Activated T-cell treated with anti-CD3 and anti-CD28 coated beads, Interleukin-2, amount 50 U/mL, for 72 hours (primary cell): ENCODE measurements at regions not wholly inside any gene's neighbourhood (a gene's known extent, or its start where the extent isn't known, plus 50 kb on each side); places are given as distances from the start of the nearest gene placed in this dataset.
"Not testable (repeated sequence)": the region's sequence is repeated elsewhere in the genome, so short reads cannot be mapped to it uniquely, and the experiment has no call there.

Experiments used
- ATAC-seq, 2 donors: fragments of 150-1000 bp; cut with Tn5 transposase; replicated peaks in 1 of 2; 2 replicates each; pipeline ENCODE4 v1.10.0; 2021; ENCODE audit warnings: moderate library complexity in 2 of 2, mild to moderate bottlenecking in 1 of 2
- DNase-seq, 2 donors: peaks; one replicate each; pipeline ENCODE4 v3.0.0; 2021 to 2022; ENCODE audit warnings: mixed read lengths in 1 of 2
- H3K27ac Mint-ChIP-seq: one replicate; pipeline ENCODE4 v1.8.0; 2022; ENCODE audit warnings: mild to moderate bottlenecking, moderate library complexity, mixed read lengths
- H3K27me3 Mint-ChIP-seq: one replicate; pipeline ENCODE4 v1.8.0; 2022; ENCODE audit warnings: low read depth, mixed read lengths
- H3K36me3 Mint-ChIP-seq, 2 donors: one replicate each; pipeline ENCODE4 v1.8.0; 2022; ENCODE audit warnings: mixed read lengths in 2 of 2, mild to moderate bottlenecking in 1 of 2; ENCODE audit not compliant: insufficient read depth in 2 of 2
- H3K4me1 Mint-ChIP-seq: one replicate; pipeline ENCODE4 v1.8.0; 2022; ENCODE audit warnings: low read depth, mixed read lengths
- H3K4me3 Mint-ChIP-seq, 2 donors: one replicate each; pipeline ENCODE4 v1.8.0; 2022; ENCODE audit warnings: mild to moderate bottlenecking in 2 of 2, mixed read lengths in 2 of 2, moderate library complexity in 2 of 2
- H3K9me3 Mint-ChIP-seq, 2 donors: one replicate each; pipeline ENCODE4 v1.8.0; 2022; ENCODE audit warnings: mixed read lengths in 2 of 2

DNA sequence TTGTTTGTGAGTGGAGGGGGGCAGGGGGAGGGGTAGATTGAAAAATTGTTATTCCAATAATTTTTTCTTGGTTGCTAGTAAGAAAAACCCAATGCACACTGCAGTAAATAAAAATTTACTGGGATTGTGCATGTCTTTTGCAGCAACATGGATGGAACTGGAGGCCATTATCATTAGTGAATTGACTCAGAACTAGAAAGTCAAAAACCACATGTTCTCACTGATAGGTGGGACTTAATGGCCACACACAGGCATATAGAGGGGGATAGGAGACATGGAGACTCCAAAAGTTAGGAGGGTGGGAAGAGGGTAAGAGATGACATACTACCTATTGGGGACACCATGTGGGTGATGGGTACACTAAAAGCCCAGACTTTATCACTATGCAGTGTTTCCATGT, 67.2 kb downstream of the BUB3 start:
- Mint-ChIP-seq H3K36me3 (peaks cover 0 to 5% of the 10 kb centered on the region in 2 donors), H3K27ac (no peak overlapping the region), H3K4me3 (no peak overlapping the region), H3K9me3 (peaks cover 0 to under 1% of the 10 kb centered on the region in 2 donors), H3K27me3 (no peaks in the 10 kb centered on the region), H3K4me1 (no peaks in the 10 kb centered on the region)
- no peak for DNase-seq
- no peak for ATAC-seq

GRCh38 chr10:123222832-123223231, 68.6 kb downstream of the BUB3 start:
- no peak overlapping the region for H3K4me3 Mint-ChIP-seq
- ATAC-seq, result no peak
- H3K36me3 Mint-ChIP-seq, result peaks cover 0 to 2% of the 10 kb centered on the region in 2 donors
- no peak overlapping the region for H3K27ac Mint-ChIP-seq
- no peak for DNase-seq
- no peaks in the 10 kb centered on the region for H3K9me3 Mint-ChIP-seq
- no peaks in the 10 kb centered on the region for H3K4me1 Mint-ChIP-seq
- H3K27me3 Mint-ChIP-seq, result no peaks in the 10 kb centered on the region

- H3K4me1 Mint-ChIP-seq, result no peaks in the 10 kb centered on the region
- DNase-seq (no peak), ATAC-seq (no peak)
- no peaks in the 10 kb centered on the region for H3K27me3 Mint-ChIP-seq
- peaks cover 4 to 11% of the 10 kb centered on the region in 2 donors for H3K36me3 Mint-ChIP-seq
- no peak overlapping the region for H3K4me3 Mint-ChIP-seq
- H3K9me3 Mint-ChIP-seq, result peaks cover 2 to 7% of the 10 kb centered on the region in 2 donors
- H3K27ac Mint-ChIP-seq, result no peak overlapping the region
These were observed 73.5 kb downstream of the BUB3 start for GRCh38 chr10:123227706-123228105.

- no peak overlapping the region for H3K27ac Mint-ChIP-seq
- no peak overlapping the region for H3K4me3 Mint-ChIP-seq
- DNase-seq (no peak), ATAC-seq (no peak)
- H3K36me3 Mint-ChIP-seq, result peaks cover 7 to 15% of the 10 kb centered on the region in 2 donors
- H3K9me3 Mint-ChIP-seq, result peaks cover 5 to 10% of the 10 kb centered on the region in 2 donors
- H3K4me1 Mint-ChIP-seq, result no peaks in the 10 kb centered on the region
- H3K27me3 Mint-ChIP-seq, result no peaks in the 10 kb centered on the region
These were observed 75.9 kb downstream of the BUB3 start for GRCh38 chr10:123229927-123230630.

DNA sequence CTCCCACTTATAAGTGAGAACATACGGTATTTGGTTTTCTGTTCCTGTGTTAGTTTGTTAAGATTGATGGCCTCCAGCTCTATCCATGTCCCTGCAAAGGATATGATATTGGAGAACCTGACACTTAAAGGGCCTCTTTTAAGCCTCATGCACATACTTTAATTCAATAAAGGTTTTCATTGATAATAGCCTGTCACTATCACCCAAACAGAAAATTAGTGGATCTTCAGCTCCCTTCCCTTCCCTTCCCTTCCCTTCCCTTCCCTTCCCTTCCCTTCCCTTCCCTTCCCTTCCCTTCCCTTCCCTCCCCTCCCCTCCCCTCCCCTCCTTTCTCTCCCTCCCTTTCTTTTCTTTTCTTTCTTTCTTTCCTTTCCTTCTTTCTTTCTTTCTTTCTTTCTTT, 78.7 kb downstream of the BUB3 start:
- not testable (repeated sequence) for DNase-seq, H3K27me3 Mint-ChIP-seq, H3K27ac Mint-ChIP-seq, H3K4me1 Mint-ChIP-seq, H3K4me3 Mint-ChIP-seq, ATAC-seq
- H3K36me3 Mint-ChIP-seq, result peaks cover 13 to 22% of the 10 kb centered on the region in 2 donors
- peaks cover 12 to 15% of the 10 kb centered on the region in 2 donors for H3K9me3 Mint-ChIP-seq

- peaks cover 11 to 17% of the 10 kb centered on the region in 2 donors for H3K36me3 Mint-ChIP-seq
These were observed 80.8 kb downstream of the BUB3 start for GRCh38 chr10:123235014-123235413.

GRCh38 chr10:123236126-123236525, 81.9 kb downstream of the BUB3 start:
- H3K9me3 Mint-ChIP-seq, result peaks cover 12 to 13% of the 10 kb centered on the region in 2 donors
- no peak for ATAC-seq

More at GRCh38 chr10:123235014-123235413, 80.8 kb downstream of the BUB3 start:
- not testable (repeated sequence) for H3K27me3 Mint-ChIP-seq, H3K4me3 Mint-ChIP-seq, ATAC-seq, DNase-seq, H3K27ac Mint-ChIP-seq, H3K4me1 Mint-ChIP-seq
- peaks cover 12 to 13% of the 10 kb centered on the region in 2 donors for H3K9me3 Mint-ChIP-seq

GRCh38 chr10:123240250-123240649, 86.0 kb downstream of the BUB3 start:
- Mint-ChIP-seq H3K9me3 (peaks cover 4 to 8% of the 10 kb centered on the region in 2 donors), H3K4me3 (no peak overlapping the region), H3K36me3 (peaks cover 4 to 5% of the 10 kb centered on the region in 2 donors), H3K27me3 (no peaks in the 10 kb centered on the region), H3K4me1 (peaks cover 22% of the 10 kb centered on the region), H3K27ac (no peak overlapping the region)
- no peak for DNase-seq
- ATAC-seq, result no peak

More at GRCh38 chr10:123236126-123236525, 81.9 kb downstream of the BUB3 start:
- DNase-seq, result no peak
- Mint-ChIP-seq H3K36me3 (peaks cover 11 to 14% of the 10 kb centered on the region in 2 donors), H3K4me3 (no peak overlapping the region), H3K4me1 (peaks cover 2% of the 10 kb centered on the region), H3K27me3 (no peaks in the 10 kb centered on the region), H3K27ac (no peak overlapping the region)

DNA sequence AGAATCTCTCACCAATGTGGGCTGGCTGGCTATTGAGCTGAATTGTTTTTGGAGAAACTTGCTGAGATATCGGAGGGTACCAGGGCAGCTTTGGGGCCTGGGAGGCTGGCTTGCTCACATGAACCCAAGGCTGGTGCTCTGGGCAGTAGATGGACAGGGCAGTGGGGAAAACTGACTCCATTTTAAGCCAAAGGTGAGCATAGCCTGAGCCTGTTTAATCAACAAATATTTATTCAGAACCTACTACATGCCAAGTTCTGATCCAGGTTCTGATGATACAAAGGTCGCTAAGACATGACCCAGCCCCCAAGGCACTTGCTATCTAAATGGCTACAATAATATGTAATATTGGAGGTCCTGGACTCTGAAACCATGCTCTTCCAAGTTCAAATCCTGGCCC, 86.6 kb downstream of the BUB3 start:
- Mint-ChIP-seq H3K4me1 (peaks cover 22% of the 10 kb centered on the region), H3K27me3 (no peaks in the 10 kb centered on the region), H3K36me3 (no peaks in the 10 kb centered on the region), H3K27ac (no peak overlapping the region), H3K4me3 (no peak overlapping the region), H3K9me3 (peaks cover 0 to 6% of the 10 kb centered on the region in 2 donors)
- DNase-seq (no peak), ATAC-seq (no peak)

- Mint-ChIP-seq H3K27me3 (no peaks in the 10 kb centered on the region), H3K9me3 (peaks cover 0 to 6% of the 10 kb centered on the region in 2 donors), H3K4me1 (peaks cover 22% of the 10 kb centered on the region), H3K4me3 (peak overlapping the region; percentile 45 to 62), H3K27ac (peak overlapping the region; percentile 95), H3K36me3 (no peaks in the 10 kb centered on the region)
- DNase-seq (peak; percentile 5 to 33), ATAC-seq (peak; percentile 66 to 84)
These were observed 87.4 kb downstream of the BUB3 start for GRCh38 chr10:123241391-123242141.

DNA sequence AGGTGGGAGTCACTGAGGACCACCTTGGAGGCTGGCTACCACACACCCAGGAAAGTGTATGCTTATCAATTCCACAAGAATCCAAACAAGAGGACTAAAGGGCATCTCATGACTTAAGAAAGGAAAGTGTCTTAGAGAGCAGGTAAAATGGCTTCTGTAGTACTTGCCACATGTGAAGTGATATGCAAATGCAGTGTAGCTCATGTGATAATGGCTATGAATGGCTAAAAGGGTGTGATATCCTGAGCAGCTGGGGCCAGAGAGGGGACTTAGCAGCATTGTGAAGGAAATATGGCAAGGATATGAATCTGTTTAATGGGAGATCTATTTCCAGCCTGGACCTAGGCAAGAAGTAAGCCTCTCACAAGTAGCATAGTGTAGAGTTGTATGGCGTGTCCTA, 90.5 kb downstream of the BUB3 start:
- H3K9me3 Mint-ChIP-seq, result peaks cover 0 to 2% of the 10 kb centered on the region in 2 donors
- H3K27ac Mint-ChIP-seq, result no peak overlapping the region
- H3K4me1 Mint-ChIP-seq, result peaks cover 27% of the 10 kb centered on the region
- no peak overlapping the region for H3K4me3 Mint-ChIP-seq
- no peaks in the 10 kb centered on the region for H3K36me3 Mint-ChIP-seq
- DNase-seq (no peak), ATAC-seq (no peak)
- H3K27me3 Mint-ChIP-seq, result no peaks in the 10 kb centered on the region

- H3K4me3 Mint-ChIP-seq, result no peak overlapping the region
- no peaks in the 10 kb centered on the region for H3K36me3 Mint-ChIP-seq
- no peaks in the 10 kb centered on the region for H3K27me3 Mint-ChIP-seq
- peaks cover 0 to 2% of the 10 kb centered on the region in 2 donors for H3K9me3 Mint-ChIP-seq
- DNase-seq (no peak), ATAC-seq (no peak)
- no peak overlapping the region for H3K27ac Mint-ChIP-seq
- peaks cover 27% of the 10 kb centered on the region for H3K4me1 Mint-ChIP-seq
These were observed 91.1 kb downstream of the BUB3 start for GRCh38 chr10:123245264-123245663.

DNA sequence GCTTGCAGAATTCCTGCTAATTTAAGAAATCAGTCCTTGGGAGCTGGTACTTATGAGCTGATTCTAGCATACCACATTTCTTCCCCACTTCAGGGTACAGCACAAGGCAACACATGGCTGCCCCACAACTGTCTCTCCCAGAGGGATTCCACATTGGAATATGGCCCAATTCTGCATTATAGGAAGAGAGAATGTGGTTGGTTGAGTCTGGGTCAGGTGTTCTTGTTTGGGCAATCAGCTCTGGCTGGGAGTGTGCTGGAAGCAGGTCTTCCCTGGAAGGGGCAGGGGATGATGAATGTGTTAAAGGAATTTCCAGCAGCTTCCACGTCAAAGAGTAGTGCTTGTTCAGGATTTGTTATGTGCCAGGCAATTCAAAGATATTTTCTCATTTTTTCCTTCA, 95.7 kb downstream of the BUB3 start:
- ATAC-seq (no peak), DNase-seq (no peak)
- Mint-ChIP-seq H3K27me3 (no peaks in the 10 kb centered on the region), H3K4me3 (no peak overlapping the region), H3K27ac (no peak overlapping the region), H3K36me3 (no peaks in the 10 kb centered on the region), H3K9me3 (no peaks in the 10 kb centered on the region), H3K4me1 (peaks cover 4% of the 10 kb centered on the region)
